GM12873 (cell line): ENCODE measurements at regions not wholly inside any gene's neighbourhood (a gene's known extent, or its start where the extent isn't known, plus 50 kb on each side); places are given as distances from the start of the nearest gene placed in this dataset.

Experiments
- TF ChIP-seq, protein P1 (sequence below): IDR thresholded peaks from 2 replicates; pipeline ENCODE4 v1.5.1; 2012; ENCODE audit warnings: low read depth, mild to moderate bottlenecking, moderate library complexity, low read length, control low read depth; ENCODE audit not compliant: insufficient read depth; ENCODE audit errors: missing control alignments

DNA sequence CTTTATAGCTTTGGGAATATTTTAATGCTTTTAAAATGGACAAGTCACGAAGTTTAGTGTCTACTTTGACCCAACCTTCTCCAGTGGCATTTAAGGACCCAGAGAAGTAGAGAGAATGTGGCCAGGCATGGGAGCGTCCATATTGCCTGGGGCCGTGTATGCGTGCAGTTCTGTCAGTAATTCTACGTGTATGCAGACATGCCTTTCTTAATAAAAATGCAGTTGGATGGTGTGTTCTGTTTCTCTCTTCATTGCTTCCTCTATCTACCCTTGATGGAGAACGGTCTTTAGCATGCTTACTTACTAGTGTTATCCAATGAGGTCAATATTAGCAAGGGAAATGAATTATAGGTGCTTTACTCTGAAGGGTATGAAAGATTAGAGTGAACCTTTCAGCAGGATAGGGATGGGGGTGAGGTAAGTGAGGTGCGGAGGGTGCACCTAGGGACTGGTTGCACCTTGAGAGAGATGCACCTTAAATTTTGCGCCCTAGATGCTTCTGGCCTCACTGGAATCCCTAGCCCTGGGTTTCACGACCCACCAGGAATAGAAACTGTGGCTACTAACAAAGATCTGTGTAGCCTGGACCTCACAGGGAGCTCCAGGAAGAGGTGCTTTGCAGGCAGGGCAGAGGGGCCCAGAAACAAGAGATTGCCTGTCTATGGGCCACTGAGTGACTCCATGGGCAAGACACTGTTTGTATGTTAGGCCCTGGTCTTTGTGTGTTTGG lies 194.3 kb downstream of the MYCN start:
- TF ChIP-seq, protein P1, sequence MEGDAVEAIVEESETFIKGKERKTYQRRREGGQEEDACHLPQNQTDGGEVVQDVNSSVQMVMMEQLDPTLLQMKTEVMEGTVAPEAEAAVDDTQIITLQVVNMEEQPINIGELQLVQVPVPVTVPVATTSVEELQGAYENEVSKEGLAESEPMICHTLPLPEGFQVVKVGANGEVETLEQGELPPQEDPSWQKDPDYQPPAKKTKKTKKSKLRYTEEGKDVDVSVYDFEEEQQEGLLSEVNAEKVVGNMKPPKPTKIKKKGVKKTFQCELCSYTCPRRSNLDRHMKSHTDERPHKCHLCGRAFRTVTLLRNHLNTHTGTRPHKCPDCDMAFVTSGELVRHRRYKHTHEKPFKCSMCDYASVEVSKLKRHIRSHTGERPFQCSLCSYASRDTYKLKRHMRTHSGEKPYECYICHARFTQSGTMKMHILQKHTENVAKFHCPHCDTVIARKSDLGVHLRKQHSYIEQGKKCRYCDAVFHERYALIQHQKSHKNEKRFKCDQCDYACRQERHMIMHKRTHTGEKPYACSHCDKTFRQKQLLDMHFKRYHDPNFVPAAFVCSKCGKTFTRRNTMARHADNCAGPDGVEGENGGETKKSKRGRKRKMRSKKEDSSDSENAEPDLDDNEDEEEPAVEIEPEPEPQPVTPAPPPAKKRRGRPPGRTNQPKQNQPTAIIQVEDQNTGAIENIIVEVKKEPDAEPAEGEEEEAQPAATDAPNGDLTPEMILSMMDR = no peak

DNA sequence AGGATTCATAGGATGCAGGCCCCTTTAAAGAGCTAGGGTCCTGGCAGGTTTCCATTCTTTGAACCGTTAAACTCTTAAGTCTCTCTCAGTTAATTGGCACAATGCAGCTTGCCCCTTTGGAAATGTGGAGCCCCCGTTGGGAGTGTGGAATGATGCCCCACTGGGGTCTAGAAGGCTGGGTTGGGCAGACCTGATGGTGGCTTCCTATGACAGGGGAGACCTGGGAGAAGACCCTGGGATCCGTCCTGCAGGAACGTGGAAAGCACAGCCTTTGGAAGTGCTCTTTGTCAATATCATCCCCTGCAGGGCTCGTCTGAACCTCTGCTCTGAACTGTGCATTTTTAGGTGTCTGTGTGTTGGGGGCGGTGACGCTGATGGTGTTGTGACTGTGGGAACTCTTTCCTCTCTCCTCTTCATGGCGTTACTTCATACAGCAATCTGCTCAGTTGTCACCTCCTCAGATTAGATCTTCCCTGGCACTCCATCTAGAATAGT lies 190.6 kb downstream of the MYCN start:
- TF ChIP-seq, protein P1 = no peak

DNA sequence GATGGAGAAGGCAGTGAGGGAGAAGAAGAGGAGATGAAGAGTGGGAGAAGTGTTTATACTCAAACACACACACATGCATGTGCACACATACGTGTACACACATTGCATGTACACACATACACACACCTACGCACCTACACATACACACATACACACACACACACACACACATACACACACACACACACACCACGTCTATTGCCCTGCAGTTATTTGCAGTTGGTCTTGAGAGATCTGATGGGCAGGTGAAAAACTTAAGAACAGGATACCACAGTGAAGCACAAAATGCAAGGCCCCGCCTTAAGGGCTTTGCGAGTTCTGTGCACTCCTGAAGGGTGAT lies 190.2 kb downstream of the MYCN start:
- TF ChIP-seq, protein P1 = no peak

DNA sequence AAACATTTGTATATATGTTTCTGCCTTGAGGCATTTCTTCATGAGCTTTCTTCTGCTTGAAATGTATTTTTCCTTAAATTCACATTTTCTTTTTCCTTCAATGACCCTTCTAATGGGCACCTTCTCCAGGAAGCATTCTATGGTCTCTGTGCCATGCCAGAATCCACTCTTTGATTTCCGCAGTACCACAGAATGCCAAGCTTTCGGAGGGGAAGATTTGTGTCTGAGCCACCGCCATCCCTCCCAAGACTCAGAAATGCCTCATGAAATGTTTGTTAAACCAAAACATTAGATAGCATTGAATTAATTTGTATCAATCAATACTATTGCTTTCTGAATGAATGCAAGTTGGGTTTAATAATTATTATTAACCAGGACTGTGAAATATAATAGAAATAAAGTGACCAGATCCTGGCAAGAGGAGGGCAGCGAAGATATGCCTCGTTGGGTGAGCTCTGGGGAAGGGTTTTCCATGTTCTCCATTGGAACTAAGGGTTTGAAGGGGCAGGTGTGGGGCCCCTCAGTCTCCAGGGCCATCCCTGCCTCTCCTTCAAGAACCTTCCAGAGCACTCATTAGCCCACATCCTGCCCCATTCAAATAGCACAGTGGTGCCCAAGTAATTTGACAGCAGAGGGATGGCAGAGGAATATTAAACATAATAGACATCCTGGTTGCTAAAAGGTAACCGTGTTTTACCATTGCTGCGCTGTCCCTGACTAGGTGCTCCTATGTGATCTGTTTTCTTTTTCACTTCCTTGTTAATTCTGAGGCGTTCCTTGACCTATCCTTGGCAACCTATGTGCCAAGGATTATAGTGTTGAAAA lies 189.6 kb downstream of the MYCN start:
- TF ChIP-seq, protein P1 = no peak

DNA sequence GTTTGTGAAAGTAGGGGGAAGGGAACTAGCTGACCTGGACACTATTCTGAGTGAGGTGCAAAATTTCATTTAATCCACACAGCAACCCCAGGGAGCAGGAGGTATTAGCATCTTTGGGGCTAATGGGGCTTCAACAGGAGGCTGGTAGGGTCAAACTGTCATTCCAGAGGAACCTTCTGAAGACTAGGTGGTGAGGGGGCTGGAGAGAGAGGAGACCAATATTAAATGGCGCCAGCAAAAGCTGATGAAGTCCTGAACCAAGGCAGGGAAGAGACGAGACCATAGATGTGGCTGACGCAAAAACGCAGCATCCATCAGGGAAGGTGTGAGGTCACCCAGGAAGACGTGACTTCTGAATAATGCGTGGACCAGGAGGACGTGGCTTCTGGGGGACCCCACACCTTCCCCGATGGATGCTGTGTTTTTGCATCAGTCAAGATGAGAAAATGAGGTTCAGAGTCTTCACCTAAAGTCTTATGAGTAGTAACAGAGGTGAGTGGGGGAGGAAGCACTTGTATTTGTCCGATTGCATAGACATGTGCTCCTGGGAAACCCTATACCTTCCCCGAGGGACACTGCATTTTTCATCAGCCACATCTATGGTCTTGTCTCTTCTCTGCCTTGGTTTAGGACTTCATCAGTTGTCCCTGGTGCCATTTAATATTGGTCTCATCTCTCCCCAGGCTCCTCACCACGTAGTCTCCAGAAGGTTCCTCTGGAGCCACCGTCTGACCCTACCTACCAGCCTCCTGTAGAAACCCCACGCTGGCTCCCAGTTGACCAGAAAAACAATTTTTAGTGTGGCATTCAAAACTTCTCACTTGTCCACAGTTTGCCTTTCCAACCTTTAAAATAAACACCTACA lies 188.6 kb downstream of the MYCN start:
- TF ChIP-seq, protein P1 = no peak

DNA sequence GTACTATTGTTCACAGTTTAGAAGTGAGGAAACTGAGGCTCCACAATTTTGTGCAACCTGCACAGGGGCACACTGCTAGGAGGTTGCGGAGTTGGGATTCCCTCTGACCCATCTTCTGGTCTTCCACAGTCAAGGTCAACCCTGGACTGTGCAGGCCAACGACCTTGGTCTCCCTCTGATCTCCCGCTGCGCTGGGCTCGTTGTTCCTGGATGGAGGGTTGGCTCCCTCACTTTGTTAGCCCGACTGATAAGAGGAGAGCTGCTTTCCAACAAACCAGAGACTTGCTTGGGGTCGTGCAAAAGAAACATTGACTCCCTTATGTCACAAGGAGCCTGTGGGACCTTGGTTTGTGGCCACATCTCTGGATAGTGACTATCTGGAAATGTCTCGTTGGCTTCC lies 187.6 kb downstream of the MYCN start:
- TF ChIP-seq, protein P1 = no peak

DNA sequence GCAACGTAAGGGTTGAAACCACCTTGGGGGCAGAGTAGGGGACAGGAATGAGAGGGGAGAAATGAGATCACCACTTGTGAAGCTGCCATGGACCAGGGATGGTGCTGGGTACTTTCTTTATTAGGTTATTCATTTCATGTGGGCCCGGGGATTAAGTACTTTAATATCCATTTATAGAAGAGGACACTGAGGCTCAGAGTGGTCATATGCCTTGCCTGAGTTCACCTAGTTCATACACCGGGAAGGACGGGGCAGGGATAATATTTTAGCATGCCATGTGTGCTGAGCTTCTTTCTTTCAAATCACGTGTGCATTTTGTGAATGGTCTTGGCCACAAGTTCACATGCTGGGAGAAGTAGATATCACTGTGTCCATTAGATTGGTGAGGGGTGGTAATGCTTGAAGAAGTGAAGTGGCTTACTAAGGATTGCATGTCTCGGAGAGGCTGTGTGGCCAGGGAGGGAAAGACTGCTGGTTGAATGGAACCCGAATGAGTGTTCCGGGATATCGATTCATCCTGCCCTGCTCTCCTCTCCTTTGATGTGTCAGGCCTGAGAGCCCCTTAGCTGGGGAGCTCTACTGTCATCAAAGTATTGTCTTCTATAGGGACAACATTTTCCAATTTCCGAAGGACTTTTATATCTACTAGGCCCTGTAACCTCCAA lies 187.1 kb downstream of the MYCN start:
- TF ChIP-seq, protein P1 = no peak
